Tibial nerve (tissue), 4 donors: ENCODE measurements at regions not wholly inside any gene's neighbourhood (a gene's known extent, or its start where the extent isn't known, plus 50 kb on each side); places are given as distances from the start of the nearest gene placed in this dataset.
A peak's percentile ranks its signal among the peaks of the same experiment; 100 is the strongest.

Source experiments
- EP300 ChIP-seq, 2 donors: sonication (generic); formaldehyde crosslinking; IDR thresholded peaks; one replicate each; pipeline ENCODE4 v1.6.1; 2017; ENCODE audit warnings: antibody characterized with exemption in 2 of 2, mild to moderate bottlenecking in 1 of 2
- POLR2A ChIP-seq, 2 donors: fragments of 450-650 bp; IDR thresholded peaks; one replicate each; pipeline ENCODE4 v1.6.1; 2017; ENCODE audit warnings: antibody characterized with exemption in 2 of 2, mild to moderate bottlenecking in 2 of 2, moderate library complexity in 2 of 2
- TF ChIP-seq, protein P1 (sequence below), 5 experiments: fragments of 200-600 bp in 3 of 5; fragments of 450-650 bp in 2 of 5; sonication (generic) in 3 of 5; IDR thresholded peaks; one replicate each; pipeline ENCODE4 v1.5.1; 2016 to 2019; ENCODE audit warnings: antibody characterized with exemption in 5 of 5, mild to moderate bottlenecking in 3 of 5, moderate library complexity in 2 of 5

DNA sequence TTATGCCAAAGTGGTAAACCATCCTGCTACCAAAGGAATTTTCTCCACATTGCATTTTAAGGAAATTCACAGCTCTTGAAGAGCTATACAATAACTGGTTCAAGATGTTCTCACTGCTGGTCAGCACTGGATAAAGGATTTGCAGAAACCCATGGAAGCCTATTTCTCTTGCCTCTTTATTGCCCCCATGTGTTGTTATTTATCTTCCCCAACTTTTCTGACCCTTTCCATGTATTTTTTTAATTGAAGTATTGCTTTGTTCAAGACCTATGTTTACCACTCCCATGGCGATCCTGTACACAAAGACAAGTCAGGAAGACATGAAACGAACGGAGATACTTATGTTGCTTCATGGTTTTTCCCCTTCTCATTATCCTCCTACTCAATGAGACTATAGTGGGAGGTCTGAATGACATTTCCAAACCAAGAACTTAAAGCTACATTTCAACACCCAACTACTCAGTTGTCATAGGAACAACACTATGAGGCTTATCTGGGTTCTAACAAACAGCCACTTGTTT is 566.4 kb upstream of the DIPK2B start:
- TF ChIP-seq, protein P1, sequence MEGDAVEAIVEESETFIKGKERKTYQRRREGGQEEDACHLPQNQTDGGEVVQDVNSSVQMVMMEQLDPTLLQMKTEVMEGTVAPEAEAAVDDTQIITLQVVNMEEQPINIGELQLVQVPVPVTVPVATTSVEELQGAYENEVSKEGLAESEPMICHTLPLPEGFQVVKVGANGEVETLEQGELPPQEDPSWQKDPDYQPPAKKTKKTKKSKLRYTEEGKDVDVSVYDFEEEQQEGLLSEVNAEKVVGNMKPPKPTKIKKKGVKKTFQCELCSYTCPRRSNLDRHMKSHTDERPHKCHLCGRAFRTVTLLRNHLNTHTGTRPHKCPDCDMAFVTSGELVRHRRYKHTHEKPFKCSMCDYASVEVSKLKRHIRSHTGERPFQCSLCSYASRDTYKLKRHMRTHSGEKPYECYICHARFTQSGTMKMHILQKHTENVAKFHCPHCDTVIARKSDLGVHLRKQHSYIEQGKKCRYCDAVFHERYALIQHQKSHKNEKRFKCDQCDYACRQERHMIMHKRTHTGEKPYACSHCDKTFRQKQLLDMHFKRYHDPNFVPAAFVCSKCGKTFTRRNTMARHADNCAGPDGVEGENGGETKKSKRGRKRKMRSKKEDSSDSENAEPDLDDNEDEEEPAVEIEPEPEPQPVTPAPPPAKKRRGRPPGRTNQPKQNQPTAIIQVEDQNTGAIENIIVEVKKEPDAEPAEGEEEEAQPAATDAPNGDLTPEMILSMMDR (IDR thresholded peaks at IDR 0.05) = no peak
- TF ChIP-seq POLR2A (IDR thresholded peaks at IDR 0.05) = no peak
- TF ChIP-seq EP300 (IDR thresholded peaks at IDR 0.05) = peak in 1 of 2 donors; percentile 25
